GM12891 (cell line): ENCODE measurements at regions not wholly inside any gene's neighbourhood (a gene's known extent, or its start where the extent isn't known, plus 50 kb on each side); places are given as distances from the start of the nearest gene placed in this dataset.

Experiments
- DNase-seq: peaks from one replicate; pipeline ENCODE4 v3.0.0; 2011; ENCODE audit warnings: low spot score; ENCODE audit not compliant: insufficient read length
- FAIRE-seq: peaks from 2 replicates; lab custom pipeline; 2011; peaks lifted over from hg19 to GRCh38; lab: Jason Lieb, UNC
- PAX5 ChIP-seq: IDR thresholded peaks from 2 replicates; pipeline ENCODE4 v1.6.1; 2011; ENCODE audit warnings: low read length, moderate library complexity, mild to moderate bottlenecking; ENCODE audit not compliant: insufficient read depth, severe bottlenecking
- POLR2A ChIP-seq: IDR thresholded peaks from 2 replicates; pipeline ENCODE4 v1.6.1; 2011; ENCODE audit warnings: low read depth, low read length, control low read depth
- POLR2AphosphoS5 ChIP-seq: IDR thresholded peaks from 2 replicates; pipeline ENCODE4 v1.6.1; 2011; ENCODE audit warnings: low read depth, low read length, control low read depth
- POU2F2 ChIP-seq: IDR thresholded peaks from 2 replicates; pipeline ENCODE4 v1.6.1; 2011; ENCODE audit warnings: low read depth, mild to moderate bottlenecking, control low read depth, low read length, moderate library complexity
- SPI1 ChIP-seq: IDR thresholded peaks from 2 replicates; pipeline ENCODE4 v1.6.1; 2011; ENCODE audit warnings: low read depth, low read length, control low read depth
- TAF1 ChIP-seq: IDR thresholded peaks from 2 replicates; pipeline ENCODE4 v1.6.1; 2011; ENCODE audit warnings: low read depth, low read length, control low read depth

GRCh38 chr6:11320914-11321597, 88.6 kb upstream of the NEDD9 start:
- DNase-seq = no peak
- TF ChIP-seq TAF1 = no peak
- no peak for TF ChIP-seq POLR2AphosphoS5
- TF ChIP-seq POU2F2 = no peak
- TF ChIP-seq PAX5 = no peak
- TF ChIP-seq SPI1 = no peak
- no peak for TF ChIP-seq POLR2A
- FAIRE-seq = no peak

- DNase-seq = no peak
- no peak for TF ChIP-seq POLR2A
- no peak for TF ChIP-seq POU2F2
- no peak for TF ChIP-seq SPI1
- peak; percentile 47; the same call in 1 of the 2 replicates for TF ChIP-seq POLR2AphosphoS5
- TF ChIP-seq PAX5 = no peak
- TF ChIP-seq TAF1 = no peak
- peak; percentile 89 for FAIRE-seq
These were observed 86.7 kb upstream of the NEDD9 start for GRCh38 chr6:11318835-11319813.

GRCh38 chr6:11317885-11318771, 85.7 kb upstream of the NEDD9 start:
- no peak for DNase-seq
- TF ChIP-seq POU2F2 (no peak), POLR2A (0 out of 2 replicates have a peak, but pooled peaks have one; percentile 27)
- FAIRE-seq = no peak

- TF ChIP-seq TAF1 (no peak), PAX5 (no peak), SPI1 (no peak), POU2F2 (no peak), POLR2AphosphoS5 (no peak), POLR2A (no peak)
- FAIRE-seq = no peak
- DNase-seq = no peak
These were observed 83.4 kb upstream of the NEDD9 start for GRCh38 chr6:11315743-11316437.

GRCh38 chr6:11313207-11313606, 80.7 kb upstream of the NEDD9 start:
- no peak for FAIRE-seq
- DNase-seq = no peak
- no peak for TF ChIP-seq POLR2AphosphoS5
- TF ChIP-seq TAF1 = no peak
- no peak for TF ChIP-seq SPI1
- TF ChIP-seq POLR2A = no peak
- TF ChIP-seq PAX5 = no peak
- TF ChIP-seq POU2F2 = no peak

GRCh38 chr6:11311970-11312369, 79.5 kb upstream of the NEDD9 start:
- DNase-seq (no peak), FAIRE-seq (no peak)
- TF ChIP-seq POLR2AphosphoS5 (no peak), POU2F2 (no peak), PAX5 (no peak), TAF1 (no peak), POLR2A (no peak), SPI1 (no peak)

- TF ChIP-seq PAX5 (no peak), TAF1 (no peak), POLR2AphosphoS5 (no peak), SPI1 (no peak), POU2F2 (no peak), POLR2A (no peak)
- FAIRE-seq (peak; percentile 55), DNase-seq (no peak)
These were observed 77.6 kb upstream of the NEDD9 start for GRCh38 chr6:11309947-11310665.

- FAIRE-seq (no peak), DNase-seq (no peak)
These were observed 74.8 kb upstream of the NEDD9 start for GRCh38 chr6:11307226-11307625.

More at GRCh38 chr6:11307226-11307625, 74.8 kb upstream of the NEDD9 start:
- TF ChIP-seq PAX5 (no peak), POU2F2 (no peak), TAF1 (no peak), POLR2AphosphoS5 (no peak), POLR2A (no peak), SPI1 (no peak)
